ENCODE measurements at regions not wholly inside any gene's neighbourhood (a gene's known extent, or its start where the extent isn't known, plus 50 kb on each side); places are given as distances from the start of the nearest gene placed in this dataset.

GRCh38 chr15:81752546-81752942 lies 293.3 kb downstream of the MEX3B start:
- no peaks in the 10 kb centered on the region for H3K79me2 ChIP-seq (ENCODE audit: control insufficient read depth, insufficient read depth, low read length)
- TF ChIP-seq NFIC (IDR thresholded peaks at IDR 0.05) (peak; percentile 95), SNRNP70 (optimal IDR thresholded peaks at IDR 0.05; ENCODE audit: low read depth, low read length) (no peak), U2AF1 (optimal IDR thresholded peaks at IDR 0.05; ENCODE audit: low read depth, low read length) (no peak), NFIX (CRISPR knock-in tag; IDR thresholded peaks at IDR 0.05; ENCODE audit: low read depth) (peak; percentile 89), MAFF (IDR thresholded peaks at IDR 0.05; ENCODE audit: low read length) (no peak; the same call in 1 of the 2 replicates), KDM4B (IDR thresholded peaks at IDR 0.05; ENCODE audit: borderline replicate concordance in 2 of 2, low read depth in 1 of 2) (no peak), NR0B1 (IDR thresholded peaks at IDR 0.05; ENCODE audit: partially characterized antibody) (no peak), ZNF316 (IDR thresholded peaks at IDR 0.05) (peak; percentile 76), MAFG (tag; conservative IDR thresholded peaks at IDR 0.05) (peak; percentile 67), C11orf30 (IDR thresholded peaks at IDR 0.05; ENCODE audit: low read depth) (peak; percentile 72), CLOCK (CRISPR knock-in tag; IDR thresholded peaks at IDR 0.05; ENCODE audit: borderline replicate concordance) (no peak), ZNF511 (CRISPR knock-in tag; IDR thresholded peaks at IDR 0.05) (no peak), MAFK (IDR thresholded peaks at IDR 0.05; ENCODE audit: low read length) (peak; percentile 39; the same call in 1 of the 2 replicates), PBX2 (CRISPR knock-in tag; IDR thresholded peaks at IDR 0.05; ENCODE audit: low read depth) (no peak), PBX2 (tag; conservative IDR thresholded peaks at IDR 0.05; ENCODE audit: low read depth) (0 out of 2 replicates have a peak, but pooled peaks have one; percentile 7)
- POLR2A ChIA-PET = interaction anchor here (1.2 kb wide), 1 partner anchor 9 kb away, joined by 3 read pairs; no protein-coding TSS in a partner anchor
- no peak overlapping the region for H3K4me2 ChIP-seq (ENCODE audit: insufficient read depth, low read length)
- peaks cover 20% of the 10 kb centered on the region; the same call in 1 of the 2 replicates for H4K20me1 ChIP-seq (replicated peaks; ENCODE audit: control insufficient read depth, insufficient read depth, low read length)
- H3K9me1 ChIP-seq (ENCODE audit: control insufficient read depth, insufficient read depth, low read length) = no peaks in the 10 kb centered on the region
- no TSS peak for BruUV-seq (replicated peaks)
- H3K4me1 ChIP-seq (replicated peaks in 1 of 2; ENCODE audit: control insufficient read depth in 2 of 2, insufficient read depth in 2 of 2, low read length in 2 of 2) = peaks cover 0 to 8% of the 10 kb centered on the region in 2 experiments; a peak in 2 of 5 replicates
- no peak overlapping the region for H3K4me3 ChIP-seq
- peaks cover 3 to 20% of the 10 kb centered on the region in 2 experiments; a peak in 4 of 5 replicates for H3K27me3 ChIP-seq (ENCODE audit: control insufficient read depth in 2 of 2, insufficient read depth in 2 of 2, low read length in 2 of 2)
- CTCF ChIA-PET (ENCODE audit: low intra/inter-chr PET ratio) = no interaction called here
- H3K36me3 ChIP-seq (ENCODE audit: control insufficient read depth, insufficient read depth, low read length) = no peaks in the 10 kb centered on the region
- no peak overlapping the region for H3K9ac ChIP-seq (ENCODE audit: insufficient read depth in 1 of 2, low read depth in 2 of 2, low read length in 2 of 2)
- FAIRE-seq = peak; percentile 63
- peak in 1 of 4 experiments; percentile 34 for DNase-seq (ENCODE audit: extremely low read depth in 1 of 4, low spot score in 3 of 4)
- H3K9me3 ChIP-seq (replicated peaks; ENCODE audit: control insufficient read depth, insufficient read depth, low read depth, low read length) = no peaks in the 10 kb centered on the region
- in situ Hi-C loops (cut with MboI) (no loop called here), intact Hi-C loops (cut with micrococcal nuclease) (no loop called here)
- H3K27ac ChIP-seq (ENCODE audit: extremely low read depth, low read depth, low read length) = no peak overlapping the region
- 6% methylated on average over 3 of the region's 3 CpGs for WGBS (ENCODE audit: insufficient coverage, low coverage, missing lambda C conversion rate)
- no peak for ATAC-seq
- no peak overlapping the region for H2AFZ ChIP-seq (ENCODE audit: low read depth, low read length)
